PFSK-1 (cell line): ENCODE measurements at regions not wholly inside any gene's neighbourhood (a gene's known extent, or its start where the extent isn't known, plus 50 kb on each side); places are given as distances from the start of the nearest gene placed in this dataset.

Experiments
- FOXP2 ChIP-seq: optimal IDR thresholded peaks from 2 replicates; pipeline ENCODE3; 2011; ENCODE audit warnings: borderline replicate concordance, control low read depth, inconsistent platforms; ENCODE audit not compliant: insufficient read depth; ENCODE audit errors: extremely low read length, extremely low read depth
- POLR2AphosphoS5 ChIP-seq: IDR thresholded peaks from 2 replicates; pipeline ENCODE4 v1.6.1; 2012; ENCODE audit warnings: low read depth, mild to moderate bottlenecking, control low read depth, low read length, moderate library complexity
- REST ChIP-seq, 2 experiments: IDR thresholded peaks; 2 replicates each; pipeline versions ENCODE4 v1.6.1 to v1.8.0; 2011 to 2012; ENCODE audit warnings: low read depth in 2 of 2, low read length in 2 of 2, control low read depth in 1 of 2, inconsistent platforms in 1 of 2, mild to moderate bottlenecking in 1 of 2, moderate library complexity in 1 of 2; ENCODE audit not compliant: insufficient read depth in 1 of 2
- SIN3A ChIP-seq: IDR thresholded peaks from 2 replicates; pipeline ENCODE4 v1.6.1; 2012; ENCODE audit warnings: mild to moderate bottlenecking, low read length, moderate library complexity, borderline replicate concordance; ENCODE audit not compliant: insufficient read depth
- TAF1 ChIP-seq: IDR thresholded peaks from 2 replicates; pipeline ENCODE4 v1.6.1; 2012; ENCODE audit warnings: low read length, control low read depth, borderline replicate concordance; ENCODE audit not compliant: insufficient read depth

GRCh38 chr10:107434201-107434600 is 269.7 kb upstream of the SORCS1 start:
- TF ChIP-seq FOXP2 (no peak), TAF1 (no peak), SIN3A (no peak), POLR2AphosphoS5 (no peak), REST (IDR thresholded peaks at IDR 0.05; ENCODE audit: insufficient read depth in 1 of 2, low read depth in 2 of 2, low read length in 2 of 2) (no peak)

GRCh38 chr10:107433605-107434004 is 269.1 kb upstream of the SORCS1 start:
- no peak for TF ChIP-seq TAF1
- TF ChIP-seq REST (IDR thresholded peaks at IDR 0.05; ENCODE audit: insufficient read depth in 1 of 2, low read depth in 2 of 2, low read length in 2 of 2), result no peak

- TF ChIP-seq REST (IDR thresholded peaks at IDR 0.05; ENCODE audit: insufficient read depth in 1 of 2, low read depth in 2 of 2, low read length in 2 of 2) (no peak), FOXP2 (no peak), SIN3A (no peak), TAF1 (no peak), POLR2AphosphoS5 (no peak)
These were observed 265.9 kb upstream of the SORCS1 start for GRCh38 chr10:107430446-107430845.

GRCh38 chr10:107427016-107427415 is 262.5 kb upstream of the SORCS1 start:
- TF ChIP-seq FOXP2 (no peak), POLR2AphosphoS5 (no peak), TAF1 (no peak), REST (IDR thresholded peaks at IDR 0.05; ENCODE audit: insufficient read depth in 1 of 2, low read depth in 2 of 2, low read length in 2 of 2) (no peak), SIN3A (no peak)

GRCh38 chr10:107425931-107426553 is 261.5 kb upstream of the SORCS1 start:
- TF ChIP-seq SIN3A, result no peak
- TF ChIP-seq POLR2AphosphoS5, result no peak
- TF ChIP-seq TAF1, result no peak
- TF ChIP-seq REST (IDR thresholded peaks at IDR 0.05; ENCODE audit: insufficient read depth in 1 of 2, low read depth in 2 of 2, low read length in 2 of 2), result no peak
- TF ChIP-seq FOXP2, result no peak
